GM12873 (cell line): ENCODE measurements at regions not wholly inside any gene's neighbourhood (a gene's known extent, or its start where the extent isn't known, plus 50 kb on each side); places are given as distances from the start of the nearest gene placed in this dataset.

ENCODE experiments used
- CTCF ChIP-seq: IDR thresholded peaks from 2 replicates; pipeline ENCODE4 v1.5.1; 2012; ENCODE audit warnings: low read depth, mild to moderate bottlenecking, moderate library complexity, low read length, control low read depth; ENCODE audit not compliant: insufficient read depth; ENCODE audit errors: missing control alignments

- no peak for TF ChIP-seq CTCF
Observed at GRCh38 chr2:6780765-6781274, 84.9 kb downstream of the CMPK2 start.

GRCh38 chr2:6782517-6783237, 83.0 kb downstream of the CMPK2 start:
- TF ChIP-seq CTCF = no peak

GRCh38 chr2:6783238-6783614, 82.5 kb downstream of the CMPK2 start:
- TF ChIP-seq CTCF = no peak

- no peak for TF ChIP-seq CTCF
Observed at GRCh38 chr2:6784291-6784690, 81.4 kb downstream of the CMPK2 start.

- TF ChIP-seq CTCF = no peak
Observed at GRCh38 chr2:6785493-6785892, 80.2 kb downstream of the CMPK2 start.

GRCh38 chr2:6787376-6787775, 78.3 kb downstream of the CMPK2 start:
- TF ChIP-seq CTCF = no peak

GRCh38 chr2:6788614-6789013, 77.1 kb downstream of the CMPK2 start:
- no peak for TF ChIP-seq CTCF
